ENCODE measurements at regions not wholly inside any gene's neighbourhood (a gene's known extent, or its start where the extent isn't known, plus 50 kb on each side); places are given as distances from the start of the nearest gene placed in this dataset.
"Not testable (repeated sequence)": the region's sequence is repeated elsewhere in the genome, so short reads cannot be mapped to it uniquely, and the experiment has no call there.

DNA sequence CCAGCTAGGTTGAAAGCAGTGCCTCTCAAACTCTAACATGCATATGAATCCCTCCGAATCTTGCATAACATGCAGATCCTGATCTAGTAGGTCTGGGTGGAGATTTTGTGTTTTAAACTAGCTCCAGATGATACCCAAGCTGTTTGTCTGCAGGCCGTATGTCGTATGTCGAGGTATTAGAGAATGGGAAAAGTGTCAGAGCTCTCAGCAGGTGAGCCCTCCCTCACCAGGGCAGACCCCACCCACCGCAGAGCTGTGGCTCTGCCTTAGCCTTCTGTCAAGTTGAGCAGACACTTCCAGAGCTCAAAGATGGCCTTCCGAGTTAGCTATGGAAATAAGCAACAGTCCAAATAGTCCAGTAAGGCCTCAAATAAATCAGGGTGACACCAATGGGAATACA lies 83.2 kb upstream of the MAP3K1 start:
- no peak for DNase-seq

DNA sequence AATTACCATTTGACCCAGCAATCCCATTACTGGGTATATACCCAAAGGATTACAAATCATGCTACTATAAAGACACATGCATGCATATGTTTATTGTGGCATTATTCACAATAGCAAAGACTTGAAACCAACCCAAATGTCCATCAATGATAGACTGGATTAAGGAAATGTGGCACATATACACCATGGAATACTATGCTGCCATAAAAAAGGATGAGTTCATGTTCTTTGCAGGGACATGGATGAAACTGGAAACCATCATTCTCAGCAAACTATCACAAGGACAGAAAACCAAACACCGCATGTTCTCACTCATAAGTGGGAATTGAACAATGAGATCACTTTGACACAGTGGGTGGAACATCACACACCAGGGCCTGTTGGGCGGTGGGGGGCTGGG lies 83.9 kb upstream of the MAP3K1 start:
- DNase-seq, result not testable (repeated sequence)

DNA sequence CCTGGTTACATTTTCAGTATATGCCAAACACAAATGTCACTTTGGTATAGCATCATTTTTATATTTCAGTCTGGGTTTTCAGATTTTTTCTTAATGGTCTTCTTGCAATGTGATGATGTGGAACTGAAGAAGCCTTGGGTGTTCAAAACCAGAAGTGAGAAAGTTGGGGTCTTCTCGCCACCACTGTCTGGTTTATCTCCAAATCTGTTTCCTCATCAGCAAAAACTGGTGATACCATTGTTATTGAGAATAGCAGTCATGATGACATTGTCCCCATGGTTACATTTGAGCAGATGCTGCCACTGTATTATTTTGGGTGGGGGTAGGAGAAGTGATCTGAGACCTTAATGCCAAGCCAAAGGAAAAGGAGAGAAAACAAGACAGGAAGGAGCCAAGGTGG lies 85.9 kb upstream of the MAP3K1 start:
- DNase-seq, result no peak

DNA sequence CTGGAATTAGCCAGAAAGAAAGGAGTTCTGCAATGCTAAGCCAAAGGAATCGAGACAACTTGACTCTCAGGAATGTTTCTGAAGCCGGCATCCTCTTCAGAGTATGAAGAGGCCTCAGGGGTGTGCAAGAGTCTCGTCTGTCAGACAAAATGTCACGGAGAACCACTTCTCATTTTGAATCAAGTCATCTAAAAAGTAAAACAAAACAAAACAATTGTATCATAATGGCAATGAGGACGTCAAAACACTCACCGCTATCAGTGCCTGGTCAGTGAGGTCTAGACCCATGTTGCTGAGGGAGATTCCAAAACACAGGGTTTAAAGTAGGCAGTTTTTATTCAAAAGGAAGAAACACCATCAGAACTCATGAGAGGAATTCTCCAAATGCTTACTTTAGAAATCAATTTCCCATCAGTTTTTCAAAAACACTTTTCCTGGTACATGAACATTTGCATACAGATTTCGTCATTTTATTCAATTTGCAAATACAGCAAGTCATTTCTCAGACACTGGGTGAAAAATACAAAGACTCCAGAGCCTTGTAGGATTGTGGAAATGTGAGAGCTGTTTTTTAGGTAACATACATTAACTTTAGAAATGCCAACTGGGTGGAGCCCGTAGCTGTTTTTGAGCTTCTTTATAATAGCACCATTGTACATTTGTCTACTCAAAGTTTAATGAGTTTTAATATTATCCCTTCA lies 89.5 kb upstream of the MAP3K1 start:
- DNase-seq, result no peak

DNA sequence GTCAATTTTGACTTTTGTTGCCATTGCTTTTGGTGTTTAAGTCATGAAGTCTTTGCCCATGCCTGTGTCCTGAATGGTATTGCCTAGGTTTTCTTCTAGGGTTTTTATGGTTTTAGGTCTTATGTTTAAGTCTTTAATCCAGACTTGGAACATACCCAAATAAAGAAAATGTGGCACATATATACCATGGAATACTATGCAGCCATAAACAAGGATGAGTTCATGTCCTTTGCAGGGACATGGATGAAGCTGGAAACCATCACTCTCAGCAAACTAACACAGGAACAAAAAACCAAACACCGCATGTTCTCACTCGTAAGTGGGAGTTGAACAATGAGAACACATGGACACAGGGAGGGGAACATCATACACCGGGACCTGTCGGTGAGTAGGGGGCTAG lies 90.5 kb upstream of the MAP3K1 start:
- DNase-seq, result not testable (repeated sequence)

DNA sequence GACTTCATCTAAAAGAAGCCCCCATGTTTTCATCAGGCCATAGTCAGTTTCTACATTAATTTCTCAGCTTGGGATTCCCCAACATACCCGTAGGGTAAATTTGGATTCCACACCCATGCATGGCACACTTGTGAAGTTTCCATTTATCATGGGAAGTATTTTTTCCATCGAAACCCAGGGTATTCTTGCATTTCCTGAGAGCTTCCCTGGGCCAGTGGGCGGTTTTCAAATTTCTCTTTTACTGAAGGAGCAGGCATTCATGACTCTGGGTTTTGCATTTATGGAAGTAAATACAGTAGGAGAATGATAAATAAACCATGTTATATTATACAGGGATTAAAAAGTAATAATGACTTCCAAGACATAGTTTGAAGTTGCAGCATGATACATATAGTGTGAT lies 93.0 kb upstream of the MAP3K1 start:
- no peak for DNase-seq

DNA sequence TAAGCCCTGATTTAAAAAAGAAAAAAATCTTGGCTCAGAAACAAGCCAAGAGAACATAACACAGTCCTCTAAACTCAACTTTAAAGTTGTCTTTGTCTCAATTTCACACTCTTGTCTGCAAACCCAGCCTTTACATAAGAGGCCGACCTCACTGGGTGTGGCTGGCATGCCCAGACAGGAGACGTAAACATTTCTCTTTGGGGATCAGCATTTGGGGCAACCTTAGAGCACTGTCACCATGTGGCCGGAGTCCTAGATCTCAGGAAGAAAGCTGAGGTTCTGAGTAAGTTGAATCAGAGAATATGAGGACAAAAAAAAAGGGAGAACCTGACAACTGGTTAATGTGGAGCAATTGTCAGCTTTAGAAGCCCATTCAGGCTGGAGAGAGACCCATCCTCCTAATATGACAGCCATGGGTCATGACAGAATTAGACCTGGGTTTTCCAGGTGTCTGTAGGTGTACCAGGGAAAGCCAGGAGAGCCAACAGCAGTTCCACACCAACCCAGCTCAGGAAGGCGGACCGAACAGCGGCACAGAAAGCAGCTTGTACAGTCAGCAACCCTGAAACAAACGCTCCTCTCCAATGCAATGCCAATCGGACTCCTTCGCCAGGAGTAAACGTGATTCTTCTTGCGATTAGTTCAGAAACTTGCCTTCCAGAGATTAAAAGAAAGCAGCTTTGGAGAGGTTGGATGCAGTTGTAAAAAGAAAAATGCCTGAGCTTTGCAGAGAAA lies 97.9 kb upstream of the MAP3K1 start:
- DNase-seq, result no peak

DNA sequence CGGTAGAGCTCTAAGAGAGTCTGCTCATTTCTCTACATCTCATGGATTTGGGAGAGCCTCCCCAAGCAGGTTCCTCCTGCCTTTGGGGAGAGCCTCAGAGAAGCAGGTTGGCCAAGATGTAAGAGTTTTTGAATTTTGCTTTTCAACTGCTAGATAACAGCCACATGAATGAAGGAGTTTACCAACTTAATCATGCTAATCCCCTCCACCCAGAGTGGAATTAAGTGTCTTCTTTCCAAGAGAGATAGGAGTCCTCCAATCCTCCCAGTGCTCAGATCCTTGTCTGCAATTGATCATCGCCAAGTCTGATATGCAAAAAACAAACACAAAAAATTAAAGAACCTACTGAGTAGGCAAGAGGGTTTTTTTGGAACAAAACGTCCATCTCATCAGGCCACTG lies 99.4 kb upstream of the MAP3K1 start:
- DNase-seq, result no peak

DNA sequence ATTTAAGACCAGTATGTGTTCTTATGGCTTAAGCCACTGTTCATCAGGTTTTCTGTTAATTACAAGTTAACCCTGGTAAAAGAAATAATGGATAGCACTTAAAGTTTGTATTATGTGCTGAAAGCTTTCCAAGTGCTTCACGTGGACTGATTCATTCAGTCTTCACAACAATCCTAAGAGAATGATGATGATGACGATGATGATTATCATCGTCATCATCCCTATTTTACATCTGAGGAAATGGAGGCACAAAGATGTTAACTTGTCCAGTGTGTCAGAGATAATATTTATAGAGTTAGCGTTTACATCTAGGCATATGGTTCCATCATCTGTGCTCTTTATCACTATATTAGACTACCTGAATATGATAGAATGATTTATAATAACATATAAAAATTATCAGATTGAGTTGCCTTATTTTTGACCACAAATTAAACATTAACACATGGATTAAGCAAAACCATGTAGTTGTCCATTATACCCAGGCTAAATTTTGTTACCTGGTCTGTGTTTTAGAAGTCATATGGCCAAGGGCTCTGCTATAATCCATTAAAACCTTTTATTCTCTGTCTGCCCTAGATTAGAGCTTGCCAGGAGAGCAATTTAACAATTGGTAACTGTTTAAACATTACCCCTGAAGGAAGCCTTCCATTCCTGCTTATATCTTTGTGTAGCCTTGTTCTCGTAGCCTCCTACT lies 102.3 kb upstream of the MAP3K1 start:
- DNase-seq, result no peak

DNA sequence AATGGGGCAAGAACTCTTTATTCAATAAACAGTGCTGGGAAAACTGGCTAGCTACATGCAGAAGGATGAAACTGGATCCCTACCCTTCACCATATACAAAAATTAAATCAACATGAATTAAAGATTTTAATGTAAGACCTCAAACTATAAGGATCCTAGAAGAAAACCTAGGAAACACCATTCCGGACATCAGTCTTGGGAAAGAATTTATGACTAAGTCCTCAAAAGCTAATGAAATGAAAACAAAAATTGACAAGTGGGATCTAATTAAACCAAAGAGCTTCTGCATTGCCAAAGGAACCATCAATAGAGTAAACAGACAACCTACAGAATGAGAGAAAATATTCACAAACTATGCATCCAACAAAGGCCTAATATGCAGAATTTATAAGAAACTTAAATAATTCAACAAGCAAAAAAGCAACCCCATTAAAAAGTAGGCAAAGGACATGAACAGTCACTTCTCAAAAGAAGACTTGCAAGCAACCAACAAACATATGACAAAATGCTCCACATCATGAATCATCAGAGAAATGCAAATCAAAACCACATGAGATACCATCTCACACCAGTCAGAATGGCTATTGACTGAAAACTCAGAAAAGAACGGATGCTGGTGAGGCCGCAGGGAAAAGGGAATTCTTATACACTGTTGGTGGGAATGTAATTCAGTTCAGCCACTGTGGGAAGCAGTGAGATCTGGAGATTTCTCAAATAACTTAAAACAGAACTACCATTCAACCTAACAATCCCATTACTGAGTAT lies 104.3 kb upstream of the MAP3K1 start:
- DNase-seq, result no peak

DNA sequence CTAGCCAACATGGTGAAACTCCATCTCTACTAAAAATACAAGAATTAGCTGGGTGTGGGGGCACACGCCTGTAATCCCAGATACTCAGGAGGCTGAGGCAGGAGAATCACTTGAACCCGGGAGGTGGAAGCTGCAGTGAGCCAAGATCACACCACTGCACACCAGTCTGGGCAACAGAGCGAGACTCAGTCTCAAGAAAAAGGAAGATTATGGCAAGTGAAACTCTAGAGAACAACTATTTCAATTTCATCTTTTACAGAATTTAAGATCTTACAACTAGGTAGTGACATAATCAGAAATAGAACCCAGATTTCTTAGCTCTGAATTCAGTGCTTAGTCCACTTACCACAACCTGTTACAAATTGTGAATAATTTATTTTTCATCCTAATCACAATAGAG lies 108.8 kb upstream of the MAP3K1 start:
- no peak for DNase-seq

DNA sequence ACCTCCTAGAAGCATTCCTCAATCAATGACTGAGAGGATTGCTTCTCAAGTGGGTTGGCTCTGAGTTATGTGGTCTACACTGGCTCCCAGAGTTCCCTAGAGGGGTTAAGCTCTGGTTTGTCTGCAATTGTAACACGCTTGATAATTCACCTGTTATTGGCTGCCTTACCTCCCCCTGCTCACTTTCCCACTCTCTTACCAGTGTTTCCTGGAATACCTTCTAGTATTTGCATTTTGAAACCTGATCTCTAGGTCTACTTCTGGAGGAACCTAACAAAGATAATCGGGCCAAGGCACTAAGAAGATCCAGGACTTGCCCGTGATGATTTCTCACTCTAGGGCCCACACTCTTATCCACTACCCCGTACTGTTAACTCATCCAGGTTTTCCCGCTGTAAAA lies 110.1 kb upstream of the MAP3K1 start:
- DNase-seq, result no peak

DNA sequence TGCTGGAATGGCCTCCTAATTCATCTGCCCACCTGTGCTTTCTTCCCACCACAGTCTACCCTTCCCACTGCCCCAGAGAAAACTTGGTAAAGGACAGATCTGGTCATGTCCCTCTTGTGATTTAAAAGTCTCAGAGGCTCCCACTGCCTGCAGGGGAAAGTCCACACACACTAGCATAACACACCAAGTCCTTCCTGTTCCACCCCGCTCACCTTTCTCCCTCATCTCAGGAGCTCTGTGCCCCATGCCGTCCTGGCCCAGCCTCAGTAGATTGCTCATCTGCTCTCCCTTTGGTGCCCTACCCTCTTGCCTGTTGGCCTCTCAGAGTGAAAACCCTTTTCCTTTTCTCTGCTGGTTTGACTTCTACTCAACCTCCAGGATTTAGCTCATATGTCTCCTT lies 111.4 kb upstream of the MAP3K1 start:
- no peak for DNase-seq

DNA sequence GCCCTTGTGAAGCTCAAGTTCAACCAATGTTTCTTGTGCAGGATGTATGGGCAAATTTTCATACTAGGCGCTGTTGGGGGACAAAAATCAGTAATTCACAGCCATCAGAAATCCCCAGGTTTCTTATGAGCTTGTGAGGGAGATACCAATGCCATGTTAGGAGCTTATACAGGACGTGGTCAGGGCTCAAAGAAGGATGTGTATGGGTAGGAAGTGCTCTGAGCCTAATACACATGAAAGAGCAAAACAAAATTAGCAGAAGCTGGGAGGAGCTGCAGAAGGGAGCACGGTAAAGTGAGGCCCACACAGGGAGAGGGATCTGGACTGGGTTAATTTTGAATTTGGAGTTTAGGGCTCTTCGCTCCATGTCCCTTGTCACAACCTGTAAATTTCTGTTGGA lies 114.6 kb upstream of the MAP3K1 start:
- no peak for DNase-seq

DNA sequence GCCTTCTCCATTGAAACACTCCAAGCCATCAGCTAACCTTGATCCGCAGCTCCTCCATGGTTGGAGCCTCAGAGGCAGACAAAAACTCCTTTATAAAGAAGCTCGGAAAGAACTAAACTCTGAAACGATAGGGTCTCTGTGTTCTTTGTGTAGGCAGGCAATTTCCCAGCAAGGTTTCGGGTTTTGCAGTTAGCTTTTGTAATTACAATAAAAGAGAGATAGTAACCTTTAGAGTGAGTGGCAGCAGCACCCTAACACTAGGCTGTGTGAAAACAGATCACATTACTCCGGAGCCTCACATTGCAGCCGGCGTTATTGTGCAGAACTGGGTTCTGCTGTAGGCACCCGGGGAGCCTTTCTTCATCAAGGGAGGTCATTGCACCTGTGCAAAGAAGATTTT lies 115.8 kb upstream of the MAP3K1 start:
- no peak for DNase-seq

DNA sequence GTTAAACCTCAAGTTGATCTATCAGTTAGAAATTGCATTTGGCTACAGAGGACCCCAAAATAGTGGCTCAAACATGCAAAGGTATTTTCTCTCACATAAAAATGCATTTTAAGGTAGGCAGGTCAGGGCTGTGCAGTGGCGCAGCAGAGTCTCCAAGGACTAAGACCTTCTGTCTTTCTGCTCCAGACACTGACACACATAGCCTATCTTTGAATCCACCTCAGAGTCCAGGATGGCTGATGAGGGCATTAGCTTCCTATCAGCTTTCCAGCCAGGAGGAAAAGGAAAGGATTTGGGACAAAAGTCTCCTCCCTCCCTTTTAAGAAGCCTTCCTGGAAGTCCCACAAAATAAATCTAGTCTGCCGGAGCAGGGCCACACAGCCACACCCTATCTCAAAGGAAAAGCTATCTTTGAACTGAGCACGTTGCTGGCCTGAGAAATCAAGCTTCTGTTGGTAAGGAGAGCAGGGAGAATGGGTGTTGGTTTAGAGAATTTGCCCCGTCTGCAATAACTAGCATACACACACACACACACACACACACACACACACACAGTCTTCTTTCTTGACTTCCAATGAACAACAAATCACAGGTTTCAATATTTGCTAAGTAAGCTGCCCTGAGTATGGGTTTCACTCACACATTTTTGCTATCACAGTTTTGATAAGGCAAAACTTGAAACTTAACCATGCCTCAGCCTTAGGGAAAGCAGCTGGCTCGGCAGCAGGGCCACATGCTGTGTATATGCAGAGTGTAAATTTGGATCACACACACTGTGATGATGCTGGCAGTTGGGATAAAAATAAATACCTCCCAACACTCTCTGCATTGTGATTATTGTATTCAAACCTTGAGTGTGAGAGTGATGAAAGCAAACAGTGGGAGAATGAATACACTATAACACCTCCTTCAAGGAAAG lies 116.6 kb upstream of the MAP3K1 start:
- no peak for DNase-seq

DNA sequence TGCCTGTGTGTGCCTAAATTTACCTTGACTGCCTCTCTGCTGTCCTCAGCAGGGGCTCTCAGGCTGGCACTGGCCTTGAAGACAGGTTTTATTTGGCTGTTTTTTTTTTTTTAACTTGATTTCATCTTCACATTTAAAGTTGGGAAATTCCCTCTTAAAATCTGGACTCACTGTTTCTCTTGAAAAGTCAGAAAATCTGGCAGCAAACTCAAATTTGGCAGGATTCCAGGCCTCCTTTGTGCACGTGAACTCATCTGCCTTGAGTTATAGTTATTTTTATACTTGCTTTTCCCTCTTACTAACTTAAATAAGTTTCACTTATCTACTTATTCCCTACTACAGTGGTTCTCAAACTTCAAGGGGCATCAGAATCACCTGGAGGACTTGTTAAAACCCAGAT lies 118.4 kb upstream of the MAP3K1 start:
- no peak for DNase-seq

DNA sequence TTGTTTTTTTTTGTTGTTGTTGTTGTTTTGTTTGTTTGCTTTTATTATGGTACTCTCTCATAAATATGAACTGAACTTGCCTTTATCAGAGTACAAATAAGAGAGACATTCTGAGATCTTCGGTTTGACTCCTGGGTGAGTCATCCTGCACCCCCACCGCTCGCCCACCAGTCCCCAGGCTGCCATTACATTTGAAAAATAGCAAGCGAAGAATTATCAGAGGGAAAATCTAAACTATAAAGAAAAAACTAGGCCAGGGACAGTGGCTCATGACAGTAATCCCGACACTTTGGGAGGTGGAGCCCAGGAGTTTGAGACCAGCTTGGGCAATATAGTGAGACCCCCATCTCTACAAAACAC lies 122.1 kb upstream of the MAP3K1 start:
- DNase-seq, result no peak

DNA sequence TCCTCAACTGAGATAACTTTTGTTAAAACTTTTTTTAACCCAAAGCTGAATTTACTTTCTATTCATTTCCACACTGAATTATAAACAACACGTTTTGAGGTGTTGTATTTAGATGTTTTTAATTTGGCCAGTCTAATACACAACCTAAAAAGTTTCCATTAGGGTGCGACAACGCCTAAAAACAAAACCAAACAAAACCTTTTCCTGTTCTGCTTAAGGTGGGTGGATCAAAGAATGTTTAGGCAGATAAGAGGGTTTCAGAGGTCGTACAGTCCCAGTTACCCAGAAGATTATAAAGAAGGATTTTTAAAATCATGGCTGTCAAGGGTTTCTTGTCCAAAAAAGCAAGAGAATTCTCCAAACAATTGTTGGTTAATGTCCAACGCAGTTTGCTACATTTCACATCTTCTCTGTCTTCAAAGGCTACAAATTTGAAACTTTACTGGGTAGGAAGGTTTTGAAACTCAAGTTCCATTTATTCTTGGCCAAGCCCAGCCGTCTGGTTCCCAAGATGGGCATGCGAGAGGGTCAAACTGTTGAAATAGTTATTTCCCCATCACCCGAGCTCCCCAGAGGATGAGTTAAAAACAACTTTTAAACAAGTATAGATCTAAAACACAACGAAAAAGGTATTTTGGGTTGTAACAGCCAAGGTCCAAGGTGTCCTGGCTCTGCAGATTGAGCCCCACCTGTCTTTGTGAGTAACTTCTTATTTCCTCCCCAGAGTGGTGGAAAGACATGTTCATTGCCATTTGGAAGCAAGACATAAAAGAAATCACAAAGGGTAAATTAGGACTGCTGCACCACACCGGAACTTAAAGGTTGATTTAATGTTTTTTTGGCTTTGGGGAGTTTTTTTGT lies 122.8 kb upstream of the MAP3K1 start:
- DNase-seq, result no peak

DNA sequence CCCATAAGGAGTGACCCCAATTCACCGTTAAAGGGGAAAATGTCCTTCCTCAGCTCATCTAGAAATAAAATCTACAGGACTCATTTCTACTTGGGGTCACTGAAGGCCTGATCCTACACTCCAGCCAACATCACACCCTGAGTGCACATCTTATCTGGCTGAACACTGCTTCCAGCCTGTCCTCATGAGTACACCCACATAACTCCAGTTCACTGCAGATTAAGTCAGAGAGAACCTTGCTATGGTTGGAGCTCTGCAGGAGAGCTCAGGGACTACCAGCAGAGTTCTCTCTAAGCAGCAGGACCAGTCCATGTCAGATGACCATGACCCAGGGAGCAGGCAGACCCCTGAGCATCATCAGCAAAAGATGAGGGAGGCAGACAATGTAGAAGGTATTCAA lies 126.9 kb upstream of the MAP3K1 start:
- DNase-seq, result no peak

Data from right lung (tissue), 2 donors.